IMR-90 (cell line): ENCODE measurements at regions not wholly inside any gene's neighbourhood (a gene's known extent, or its start where the extent isn't known, plus 50 kb on each side); places are given as distances from the start of the nearest gene placed in this dataset.

Source experiments
- CEBPB ChIP-seq: IDR thresholded peaks from 2 replicates; pipeline ENCODE4 v1.6.1; 2012; ENCODE audit warnings: low read depth, low read length, improper control_type of control experiment
- CTCF ChIP-seq: conservative IDR thresholded peaks from 2 replicates; pipeline ENCODE4 v1.5.1; 2012; ENCODE audit warnings: mild to moderate bottlenecking, low read depth, low read length, improper control_type of control experiment
- ELK1 ChIP-seq: fragments of 150-350 bp; IDR thresholded peaks from 2 replicates; pipeline ENCODE4 v1.6.1; 2016; ENCODE audit warnings: low read depth, mild to moderate bottlenecking, low read length, moderate library complexity, borderline replicate concordance
- POLR2A ChIP-seq: IDR thresholded peaks from 2 replicates; pipeline ENCODE4 v1.6.1; 2012; ENCODE audit warnings: mild to moderate bottlenecking, low read depth, low read length

- no peak for TF ChIP-seq CTCF
- TF ChIP-seq POLR2A: no peak
- TF ChIP-seq CEBPB: no peak
- TF ChIP-seq ELK1: no peak
Measured at GRCh38 chr3:153396581-153396980, 234.6 kb downstream of the RAP2B start.
